ELF-1 (cell line): ENCODE measurements at regions not wholly inside any gene's neighbourhood (a gene's known extent, or its start where the extent isn't known, plus 50 kb on each side); places are given as distances from the start of the nearest gene placed in this dataset.

Experiments
- DNase-seq: peaks from one replicate; pipeline ENCODE4 v3.0.0-alpha.2; 2016; ENCODE audit warnings: low read depth, low spot score

DNA sequence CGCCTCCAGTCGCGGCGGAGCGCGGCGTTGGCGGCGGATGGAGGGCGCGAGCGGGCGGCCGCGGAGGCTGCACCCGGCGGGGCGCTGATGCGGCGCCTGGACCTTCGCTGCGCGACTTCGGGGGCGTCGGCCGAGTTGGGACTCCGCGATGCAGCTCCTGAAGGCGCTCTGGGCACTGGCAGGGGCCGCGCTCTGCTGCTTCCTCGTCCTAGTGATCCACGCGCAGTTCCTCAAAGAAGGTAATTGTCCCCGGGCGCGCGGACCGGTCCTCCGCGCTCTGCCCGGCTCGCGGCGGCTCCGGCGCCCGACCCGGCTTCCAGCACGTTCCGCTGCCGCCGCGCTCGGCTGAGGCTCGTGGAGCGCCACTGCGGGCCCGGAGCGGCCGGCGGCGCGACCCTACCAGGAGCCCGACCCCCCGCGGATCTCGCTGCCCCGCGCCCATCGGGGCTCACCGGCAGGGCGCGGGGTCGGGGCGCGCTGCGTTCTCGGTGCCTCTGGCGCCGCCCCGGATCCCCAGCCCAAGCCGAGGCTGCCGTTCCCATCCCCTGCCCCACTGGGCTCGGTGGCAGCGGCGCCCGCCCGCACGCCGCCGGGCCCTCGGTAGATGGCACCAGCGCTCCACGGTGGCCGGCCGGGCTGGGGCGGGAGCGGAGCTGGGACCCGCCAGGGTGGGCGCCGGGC lies 1251.2 kb downstream of the BRD1 start:
- DNase-seq = peak; percentile 58

- DNase-seq = no peak
These were observed 1251.9 kb downstream of the BRD1 start for GRCh38 chr22:48575618-48576332.

- peak; percentile 78 for DNase-seq
These were observed 1252.7 kb downstream of the BRD1 start for GRCh38 chr22:48574776-48575617.

- DNase-seq = no peak
These were observed 1253.9 kb downstream of the BRD1 start for GRCh38 chr22:48573766-48574165.

- DNase-seq = no peak
These were observed 1254.7 kb downstream of the BRD1 start for GRCh38 chr22:48572951-48573350.

- no peak for DNase-seq
These were observed 1256.8 kb downstream of the BRD1 start for GRCh38 chr22:48570912-48571311.

DNA sequence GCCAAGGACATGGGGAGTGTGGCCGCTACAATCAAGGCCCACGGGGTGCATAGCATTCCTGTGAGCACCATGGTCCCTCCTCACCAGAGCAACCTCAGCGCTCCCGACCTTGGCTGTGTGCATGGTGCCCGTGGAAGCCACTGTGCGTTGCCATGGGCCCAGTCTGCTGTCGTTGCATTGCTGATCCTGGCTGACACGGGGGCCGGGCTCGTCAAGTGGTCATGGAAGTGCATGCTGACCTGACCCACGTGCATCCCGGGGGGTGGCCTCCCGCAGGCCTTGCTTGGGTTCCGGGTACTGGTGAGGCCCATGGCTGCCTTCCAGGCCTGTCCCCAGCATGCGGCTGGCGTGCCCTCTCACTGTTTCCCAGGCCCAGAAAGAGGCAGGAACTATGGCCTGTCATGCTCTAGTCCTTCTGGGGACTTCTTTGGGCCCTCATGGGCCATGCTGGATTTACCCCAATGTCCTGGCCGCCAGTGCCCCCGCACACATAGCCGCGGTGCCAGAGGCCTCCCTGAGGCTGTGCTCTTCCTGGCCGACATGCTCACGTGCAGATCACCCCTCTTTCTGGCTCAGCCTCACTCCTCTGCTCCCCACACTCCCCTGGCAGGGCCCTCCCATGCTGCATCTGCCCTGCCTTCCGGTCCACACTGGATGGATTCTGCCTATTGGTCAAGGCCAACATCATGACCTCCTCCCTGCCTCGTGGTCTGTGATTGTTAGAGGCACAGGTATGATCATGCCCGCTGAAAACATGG lies 1258.0 kb downstream of the BRD1 start:
- DNase-seq = no peak

DNA sequence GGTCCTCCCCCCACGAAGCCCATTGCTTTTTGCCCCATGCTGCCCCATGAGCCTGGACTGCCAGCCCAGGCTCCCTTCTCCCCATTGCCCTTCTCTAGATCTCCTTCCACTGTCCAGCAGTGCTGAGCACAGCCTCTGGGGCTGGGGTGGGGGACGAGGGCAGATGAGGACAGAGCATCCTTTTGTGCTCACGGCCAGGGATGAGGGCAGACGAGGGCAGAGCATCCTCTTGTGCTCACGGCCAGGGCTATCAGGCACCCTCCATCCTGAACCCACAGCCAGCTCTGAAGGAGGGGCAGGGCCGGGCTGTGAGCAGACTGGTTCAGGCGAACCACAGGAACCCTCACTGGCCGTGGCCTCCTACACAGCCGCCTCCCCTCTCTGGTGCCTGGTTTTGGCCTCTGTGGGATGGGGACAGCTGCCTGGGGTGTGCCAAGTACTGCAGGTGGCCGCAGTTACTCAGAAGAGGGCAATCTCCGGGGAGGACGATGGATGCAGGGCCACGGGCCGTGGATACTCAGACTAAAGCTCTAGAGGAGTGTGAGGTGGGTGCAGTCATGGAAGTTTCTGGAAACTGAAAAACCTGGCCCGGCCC lies 1258.8 kb downstream of the BRD1 start:
- no peak for DNase-seq

DNA sequence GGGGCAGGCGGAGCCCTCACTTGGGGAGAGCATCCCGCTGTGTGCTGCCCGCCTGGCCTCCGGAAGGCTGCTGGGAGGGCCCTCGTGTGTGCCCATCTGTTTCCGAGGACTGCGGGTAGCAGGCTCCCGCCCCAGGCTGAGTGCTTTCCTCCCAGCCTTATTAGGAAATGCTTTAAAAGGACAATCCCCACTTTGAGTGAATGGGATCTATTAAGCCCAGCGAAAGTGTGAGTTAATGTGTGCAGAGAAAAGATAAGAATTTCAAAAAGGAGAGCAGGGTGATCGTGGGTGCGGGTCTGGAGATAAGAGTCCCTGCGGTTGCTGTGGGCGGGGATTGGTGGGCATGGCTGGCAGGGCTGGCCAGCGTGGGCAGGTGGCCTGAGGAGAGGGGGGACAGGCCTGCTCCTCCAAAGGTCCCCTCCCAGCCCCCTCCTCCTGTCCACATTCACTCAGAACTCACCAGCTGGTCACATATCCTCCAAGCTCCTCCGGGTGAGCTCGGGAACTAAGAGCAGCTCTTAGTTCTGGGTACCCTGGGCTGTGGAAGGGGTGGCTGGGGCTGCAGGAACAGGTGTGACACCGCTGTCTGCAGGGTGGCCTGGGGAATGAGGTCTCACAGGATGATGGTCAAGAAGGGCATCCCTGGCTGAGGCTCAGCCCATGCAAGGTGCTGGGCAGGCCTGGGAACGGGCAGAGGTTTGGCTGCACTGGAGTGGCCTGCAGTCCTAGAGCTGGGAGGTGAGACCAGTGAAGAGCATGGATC lies 1260.3 kb downstream of the BRD1 start:
- peak; percentile 34 for DNase-seq

DNA sequence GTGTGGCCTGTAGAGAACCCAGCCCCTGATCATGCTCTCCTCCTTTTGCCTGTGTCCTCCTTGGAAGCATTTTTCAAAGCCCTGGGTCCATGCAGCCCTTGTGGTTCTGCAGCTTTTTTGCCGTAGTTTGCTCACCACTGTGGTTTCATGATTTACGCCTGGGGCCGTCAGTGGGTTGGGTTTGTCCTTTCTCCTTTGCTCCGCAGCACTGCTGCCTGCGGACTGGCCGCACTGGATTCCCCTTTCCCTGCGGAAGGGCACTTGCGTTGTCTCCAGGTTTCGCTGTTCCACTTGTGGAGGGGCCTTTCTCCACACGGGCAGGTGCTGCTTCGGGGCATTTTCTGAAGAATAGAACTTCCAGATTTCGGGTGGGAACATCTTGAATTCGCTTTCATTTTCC lies 1260.9 kb downstream of the BRD1 start:
- peak; percentile 34 for DNase-seq

DNA sequence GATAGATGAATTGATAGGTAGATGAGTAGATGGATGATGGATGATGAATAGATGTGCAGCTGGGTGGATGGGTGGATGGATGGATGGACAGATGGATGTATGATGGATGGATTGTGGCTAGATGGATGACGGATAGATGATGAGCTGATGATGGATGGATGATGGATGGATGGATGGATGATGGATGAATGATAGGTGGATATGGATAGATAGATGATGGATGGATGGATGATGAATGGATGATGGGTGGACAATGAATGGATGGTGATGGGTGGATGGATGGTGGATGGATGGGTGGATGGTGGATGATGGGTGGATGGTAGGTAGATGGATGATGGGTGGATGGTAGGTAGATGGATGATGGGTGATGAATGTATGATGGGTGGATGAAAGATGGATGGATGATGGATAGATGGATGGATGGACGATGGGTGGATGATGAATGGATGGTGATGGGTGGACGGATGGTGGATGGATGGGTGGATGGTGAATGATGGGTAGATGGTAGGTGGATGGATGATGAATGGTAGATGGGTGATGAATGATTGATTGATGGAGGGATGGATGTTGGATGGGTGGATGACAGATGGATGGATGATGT lies 1261.7 kb downstream of the BRD1 start:
- no peak for DNase-seq

DNA sequence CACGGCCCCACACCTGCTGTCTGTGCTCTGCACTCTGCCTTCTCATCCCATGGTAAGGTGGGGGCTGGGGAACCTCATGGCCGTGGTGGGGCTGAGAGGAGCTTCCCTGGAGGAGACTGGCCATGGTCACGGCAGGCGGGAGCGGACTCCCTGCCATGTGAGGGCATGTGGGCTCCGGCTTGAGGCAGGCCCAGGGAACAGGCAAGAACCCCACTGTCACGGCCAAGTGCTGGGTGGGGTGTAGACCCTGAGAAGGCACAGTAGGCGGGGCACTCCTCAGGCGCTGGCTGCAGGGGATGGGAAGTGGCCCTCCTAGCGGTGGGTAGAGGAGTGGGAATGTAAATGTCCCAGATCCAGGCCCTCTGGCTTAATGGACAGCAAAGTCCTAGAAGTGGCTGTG lies 1262.7 kb downstream of the BRD1 start:
- no peak for DNase-seq

GRCh38 chr22:48563966-48564330 lies 1263.7 kb downstream of the BRD1 start:
- DNase-seq = no peak

GRCh38 chr22:48563118-48563965 lies 1264.3 kb downstream of the BRD1 start:
- DNase-seq = no peak

- no peak for DNase-seq
These were observed 1266.0 kb downstream of the BRD1 start for GRCh38 chr22:48561676-48562075.

DNA sequence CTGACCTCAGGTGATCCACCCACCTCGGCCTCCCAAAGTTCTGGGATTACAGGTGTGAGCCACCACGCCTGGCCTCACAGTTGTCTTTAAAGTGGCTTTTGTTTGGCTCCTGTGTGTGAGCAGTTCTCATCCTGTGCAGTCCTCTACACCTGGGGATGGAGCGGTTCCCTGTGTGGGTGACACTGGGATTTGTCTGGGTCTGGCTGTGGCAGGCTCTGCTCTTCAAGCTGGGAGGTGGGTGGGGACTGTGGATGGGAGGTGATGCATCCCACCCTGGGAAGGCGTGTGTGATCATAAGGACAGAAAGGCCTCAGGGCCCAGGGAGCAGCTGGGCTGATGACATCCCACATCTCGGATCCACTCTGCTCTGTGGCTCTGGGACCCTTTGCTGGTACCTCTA lies 1266.8 kb downstream of the BRD1 start:
- DNase-seq = no peak

DNA sequence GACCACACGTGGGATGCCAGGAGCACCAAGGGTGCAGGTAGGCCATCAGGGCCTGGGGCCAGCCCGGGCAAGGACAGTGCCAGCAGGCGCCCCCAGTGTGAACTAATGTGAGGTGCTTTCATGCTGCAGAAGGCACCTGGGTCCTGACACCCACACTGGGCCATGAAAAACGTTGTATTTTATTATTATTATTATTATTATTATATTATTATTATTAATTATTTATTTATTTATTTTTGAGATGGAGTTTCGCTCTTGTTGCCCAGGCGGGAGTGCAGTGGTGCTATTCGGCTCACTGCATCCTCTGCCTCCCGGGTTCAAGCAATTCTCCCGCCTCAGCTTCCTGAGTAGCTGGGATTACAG lies 1267.3 kb downstream of the BRD1 start:
- no peak for DNase-seq

DNA sequence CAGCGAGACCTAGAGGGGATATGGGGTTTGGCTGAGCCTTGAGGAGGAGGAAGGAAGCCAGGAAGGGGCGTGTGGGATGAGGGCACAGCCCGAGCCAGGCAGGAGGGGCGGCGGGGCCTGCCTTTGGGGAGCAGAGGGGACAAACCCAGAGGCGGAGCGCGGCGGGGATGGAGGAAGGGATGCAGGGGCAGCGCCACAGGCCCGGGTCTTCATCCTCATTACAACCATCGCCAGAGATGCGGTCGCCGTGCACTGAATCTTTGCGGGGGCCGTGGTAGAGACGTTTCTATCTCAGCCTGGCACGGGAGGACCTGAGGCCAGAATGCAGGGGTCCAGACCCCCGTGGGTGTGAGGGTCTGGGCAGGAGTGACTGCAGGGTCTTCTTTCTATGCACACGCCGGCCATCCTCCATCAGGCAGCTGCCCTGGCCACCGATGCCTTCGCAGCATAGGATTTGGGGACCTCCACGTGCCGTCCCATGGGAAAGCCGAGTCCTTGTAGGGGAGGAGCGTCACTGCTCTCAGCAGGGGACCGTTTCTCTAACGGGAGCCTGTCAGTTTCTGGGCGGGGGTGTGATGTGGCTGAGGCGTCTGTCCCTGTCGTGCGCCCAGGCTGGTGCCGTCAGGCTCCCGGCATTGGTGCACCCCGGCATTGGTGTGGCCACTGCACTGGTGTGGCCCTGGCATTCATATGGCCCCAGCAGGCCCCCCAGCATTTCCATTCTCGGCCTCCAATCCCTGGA lies 1267.9 kb downstream of the BRD1 start:
- no peak for DNase-seq
